Stimulated activated CD4-positive, alpha-beta T cell treated with anti-CD3 and anti-CD28 coated beads, TNF-alpha, amount 100 ng/mL, for 4 hours (primary cell): ENCODE measurements at regions not wholly inside any gene's neighbourhood (a gene's known extent, or its start where the extent isn't known, plus 50 kb on each side); places are given as distances from the start of the nearest gene placed in this dataset.
"Not testable (repeated sequence)": the region's sequence is repeated elsewhere in the genome, so short reads cannot be mapped to it uniquely, and the experiment has no call there.

ENCODE experiments used
- DNase-seq, 3 experiments: peaks; one replicate each; pipeline ENCODE4 v3.0.0-alpha.2; 2020; ENCODE audit warnings: low read depth in 3 of 3

DNA sequence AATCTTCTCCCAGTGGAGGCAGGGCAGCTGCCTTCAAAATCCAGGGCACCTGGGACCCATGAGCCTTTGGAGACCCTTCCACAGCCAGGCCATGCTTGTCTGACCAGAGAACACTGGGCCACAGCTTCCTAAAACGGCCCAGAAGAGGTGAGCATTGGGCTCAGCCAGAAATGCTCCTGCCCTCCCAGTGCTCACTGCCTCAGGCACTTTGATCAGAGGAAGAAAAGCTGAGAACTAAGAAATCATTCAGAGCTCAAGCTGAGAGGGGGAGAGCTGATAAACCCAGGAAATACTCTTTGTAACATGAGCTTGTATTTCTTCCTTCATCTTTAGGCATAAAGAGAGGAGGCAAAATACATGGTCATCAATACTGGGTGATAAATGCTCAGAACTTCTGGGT, 365.5 kb upstream of the KLHL29 start:
- DNase-seq = no peak

DNA sequence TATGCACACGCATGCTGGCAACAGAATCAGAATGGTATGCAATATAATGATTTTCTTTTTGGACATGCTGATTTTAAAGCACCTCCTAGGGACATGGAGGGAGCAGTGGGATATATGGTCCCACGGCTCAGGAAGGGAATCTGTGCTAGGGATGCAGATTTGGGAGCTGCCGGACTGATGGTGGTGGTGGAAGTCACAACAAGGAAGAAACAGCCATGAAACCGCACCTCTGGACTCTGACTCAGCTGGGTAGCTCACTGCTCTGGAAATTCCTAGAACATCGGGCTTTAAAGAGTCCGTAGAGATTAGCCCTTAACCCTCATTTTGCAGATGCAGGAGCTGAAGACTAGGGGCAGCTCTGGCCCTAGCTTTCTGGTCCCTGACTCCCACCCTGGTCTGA, 364.3 kb upstream of the KLHL29 start:
- no peak for DNase-seq

DNA sequence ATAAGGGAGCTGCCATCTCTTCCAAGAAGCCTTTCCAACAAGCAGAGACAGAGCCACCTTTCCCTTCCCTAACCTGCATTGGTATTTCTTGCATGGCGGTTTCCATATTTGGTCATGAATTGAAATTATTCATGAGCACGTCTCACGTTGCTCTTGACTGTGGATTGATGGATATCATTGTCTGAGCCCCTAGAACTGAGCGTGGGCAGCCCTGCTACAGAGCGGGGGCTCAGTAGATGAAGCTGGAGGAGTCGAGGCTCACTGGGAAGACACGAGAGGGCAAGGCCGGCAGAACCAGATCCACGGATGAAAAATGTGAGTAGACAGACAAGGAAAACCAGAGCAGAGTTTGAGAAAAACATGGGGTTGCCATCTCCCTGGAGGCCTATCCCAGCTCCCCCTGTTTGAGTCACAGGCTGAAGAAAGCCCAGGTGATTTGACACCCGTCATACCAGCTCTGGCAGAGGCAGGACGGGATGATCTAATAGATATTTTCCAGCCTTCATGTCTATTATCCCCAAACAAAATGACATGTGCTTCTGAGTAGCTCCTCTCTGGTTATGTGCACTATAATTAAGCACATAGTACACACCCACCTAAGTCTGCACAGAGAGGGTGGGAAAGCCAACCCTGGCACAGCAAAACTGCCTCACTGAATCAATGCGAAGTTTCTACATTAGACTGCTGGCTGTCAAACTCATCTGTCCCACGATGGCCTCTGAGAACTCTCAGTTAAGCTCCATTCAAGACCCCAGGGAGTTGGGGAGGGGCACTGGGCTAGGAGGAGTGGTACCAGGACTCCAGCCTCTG, 363.5 kb upstream of the KLHL29 start:
- no peak for DNase-seq

DNA sequence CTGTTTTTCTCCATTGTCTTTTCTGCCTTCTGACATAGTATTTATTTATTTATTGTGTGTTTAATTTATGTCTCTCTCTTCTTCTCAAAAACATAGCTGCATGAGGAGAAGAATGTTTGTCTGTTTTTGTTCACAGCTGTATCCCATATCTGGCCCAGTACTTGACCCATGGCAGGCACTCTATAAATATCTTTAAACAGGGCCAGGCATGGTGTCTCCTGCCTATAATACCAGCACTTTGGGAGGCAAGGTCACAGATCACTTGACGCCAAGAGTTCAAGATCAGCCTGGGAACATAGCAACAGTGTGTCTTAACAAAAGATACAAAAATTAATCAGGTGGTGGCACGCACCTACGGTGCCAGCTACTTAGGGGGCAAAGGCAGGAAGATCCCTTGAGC, 361.3 kb upstream of the KLHL29 start:
- no peak for DNase-seq

GRCh38 chr2:23026671-23027070, 358.3 kb upstream of the KLHL29 start:
- DNase-seq = no peak

DNA sequence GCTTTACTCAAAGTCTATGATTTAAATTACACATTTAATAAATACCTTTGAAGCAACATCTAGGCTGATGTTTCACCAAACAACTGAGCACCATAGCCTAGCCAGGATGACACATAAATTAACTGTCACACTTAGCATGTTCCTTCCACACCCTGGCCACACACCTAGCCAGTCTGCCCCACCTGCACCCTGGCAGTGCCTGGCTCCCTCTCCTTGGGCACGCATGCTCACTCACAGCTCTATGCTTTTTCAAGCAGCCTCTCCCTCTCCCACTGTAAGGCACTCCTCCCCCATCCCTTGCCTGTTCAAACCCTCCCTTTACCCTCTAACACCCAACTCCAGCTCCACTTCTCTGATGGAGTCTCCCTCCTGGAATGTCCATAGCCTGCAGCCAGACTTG, 357.6 kb upstream of the KLHL29 start:
- DNase-seq = no peak

- no peak for DNase-seq
These were observed 356.9 kb upstream of the KLHL29 start for GRCh38 chr2:23028106-23028505.

- no peak for DNase-seq
These were observed 355.9 kb upstream of the KLHL29 start for GRCh38 chr2:23029111-23029510.

DNA sequence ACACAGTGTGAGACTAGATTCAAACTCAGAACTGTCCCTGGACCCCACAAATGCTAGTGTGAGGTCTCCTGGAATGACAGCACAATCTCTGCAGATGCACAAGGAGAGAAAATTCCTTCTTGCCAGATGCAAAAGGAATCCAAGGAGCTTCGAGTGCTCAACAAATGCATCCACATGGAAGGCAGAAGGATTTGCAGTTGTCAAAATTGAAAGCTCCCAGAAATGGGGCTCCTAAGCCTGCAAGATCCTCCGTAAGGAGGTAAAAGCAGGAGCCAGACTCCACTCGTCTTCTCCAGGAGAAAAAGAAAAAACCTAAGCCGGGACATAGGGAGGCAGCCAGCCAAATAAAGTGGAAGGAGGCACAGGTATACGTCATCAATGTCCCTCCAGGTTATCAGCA, 355.0 kb upstream of the KLHL29 start:
- no peak for DNase-seq

DNA sequence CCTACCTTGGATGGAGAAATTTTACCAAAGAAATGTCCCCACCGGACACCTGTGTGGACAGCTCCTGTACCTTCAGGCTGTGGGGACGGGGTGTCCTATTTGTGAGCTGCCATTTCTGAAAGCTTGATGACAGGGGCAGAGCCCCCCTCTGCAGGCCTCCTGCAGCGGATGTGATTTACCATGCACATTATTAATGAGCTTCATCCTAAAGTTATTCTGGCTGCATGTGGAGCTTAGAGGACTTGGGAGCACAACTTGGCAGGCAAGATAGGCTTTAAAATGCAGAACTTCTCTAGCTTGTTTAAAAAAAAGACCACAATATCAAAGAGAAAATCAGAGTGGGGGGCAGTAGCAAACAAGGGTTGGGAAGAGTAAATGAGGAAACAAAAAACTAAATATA, 350.0 kb upstream of the KLHL29 start:
- DNase-seq = no peak

DNA sequence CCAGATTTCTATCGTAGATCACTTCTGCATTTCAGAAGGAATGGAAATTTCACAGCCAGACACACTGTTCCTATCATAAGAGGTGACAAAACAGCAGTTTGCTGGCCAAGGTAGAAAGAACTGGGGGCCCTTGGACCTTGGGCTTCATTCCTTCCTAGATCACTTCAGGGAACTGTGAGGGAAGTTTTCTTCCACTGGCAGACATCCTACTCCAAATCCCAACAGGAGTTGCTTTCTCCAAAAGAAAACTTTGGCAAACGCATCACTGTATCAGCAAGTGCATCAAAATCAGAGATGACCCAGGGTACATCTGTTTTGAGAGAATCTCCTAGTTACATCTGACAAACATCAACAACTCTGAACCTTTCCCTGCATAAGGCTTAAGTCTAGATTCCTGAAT, 348.4 kb upstream of the KLHL29 start:
- no peak for DNase-seq

DNA sequence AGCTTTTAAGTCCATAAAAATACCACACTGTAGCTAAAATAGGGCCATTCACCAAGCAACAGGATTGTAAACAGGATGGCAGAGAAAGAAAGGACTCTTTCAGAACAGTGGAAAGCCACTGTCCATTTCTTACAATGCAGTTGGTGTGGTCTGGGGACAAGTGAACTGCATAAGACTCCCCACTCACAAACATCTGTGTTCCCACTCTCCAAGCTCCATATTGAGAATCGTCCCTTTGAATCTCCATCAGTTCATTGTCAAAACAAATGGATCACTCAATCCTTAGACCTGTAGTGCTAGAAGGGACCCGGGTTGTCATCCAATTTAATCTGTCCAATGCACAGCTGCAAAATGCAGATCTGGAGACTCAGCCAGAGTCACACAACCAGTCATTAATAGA, 347.4 kb upstream of the KLHL29 start:
- no peak for DNase-seq

DNA sequence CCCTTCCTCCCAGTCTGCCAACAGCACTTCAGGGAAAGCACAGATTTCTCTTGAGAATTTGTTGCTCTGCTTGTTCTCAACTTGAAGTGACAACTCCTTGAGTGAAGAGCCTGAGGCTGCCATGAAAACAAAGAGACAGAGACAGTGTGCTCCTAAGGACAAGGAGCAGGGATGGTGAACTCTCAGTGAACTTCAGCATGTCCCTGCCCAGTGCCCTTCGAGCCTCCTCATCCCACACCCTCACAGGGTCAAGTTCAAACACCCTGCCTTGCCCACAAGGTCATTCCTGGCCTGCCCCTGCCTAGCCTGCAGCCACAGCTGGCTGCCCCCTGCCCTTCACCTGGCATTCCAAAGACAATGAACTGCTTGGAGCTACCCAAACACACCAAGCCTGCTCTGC, 343.5 kb upstream of the KLHL29 start:
- DNase-seq = no peak

GRCh38 chr2:23042216-23042906, 342.6 kb upstream of the KLHL29 start:
- DNase-seq = no peak

- DNase-seq = no peak
These were observed 334.6 kb upstream of the KLHL29 start for GRCh38 chr2:23050388-23050787.

- DNase-seq = no peak
These were observed 331.4 kb upstream of the KLHL29 start for GRCh38 chr2:23053601-23054000.

GRCh38 chr2:23055251-23055650, 329.7 kb upstream of the KLHL29 start:
- no peak for DNase-seq

DNA sequence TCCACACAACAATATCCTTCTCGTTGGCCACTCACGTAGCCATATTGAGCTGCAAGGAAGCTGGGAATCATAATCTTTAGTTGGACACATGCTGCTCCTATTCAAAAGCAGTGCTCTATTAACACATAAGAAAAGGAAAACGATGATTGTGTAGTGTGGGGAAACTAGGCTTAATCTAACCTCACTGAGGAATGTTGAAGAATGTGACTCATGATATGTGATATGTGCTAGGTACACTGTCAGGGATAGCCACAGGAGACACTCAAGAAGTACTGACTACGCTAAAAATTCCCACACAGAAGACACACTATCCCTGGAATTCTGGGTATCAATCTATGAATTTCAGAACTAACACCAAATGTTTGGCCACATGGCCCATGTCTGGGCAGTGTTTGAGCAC, 328.1 kb upstream of the KLHL29 start:
- DNase-seq = not testable (repeated sequence)

- no peak for DNase-seq
These were observed 326.5 kb upstream of the KLHL29 start for GRCh38 chr2:23058435-23058834.

DNA sequence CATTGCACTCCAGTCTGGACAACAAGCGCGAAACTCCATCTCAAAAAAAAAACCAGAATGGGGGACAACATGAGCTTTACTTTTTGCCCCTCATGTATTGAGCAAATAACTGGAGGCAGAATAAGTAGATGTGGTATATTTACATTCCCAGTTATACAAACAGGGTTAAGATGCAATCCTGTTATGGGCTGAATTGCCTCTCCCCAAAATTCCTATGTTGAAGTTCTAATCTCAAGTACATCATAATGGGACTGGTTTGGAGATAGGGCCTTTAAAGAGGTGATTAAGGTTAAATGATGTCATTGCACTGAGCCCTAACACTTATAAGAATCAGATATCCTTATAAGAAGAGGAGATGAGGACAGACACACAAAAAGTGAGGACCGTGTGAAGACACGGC, 319.8 kb upstream of the KLHL29 start:
- DNase-seq = no peak

GRCh38 chr2:23065936-23066335, 319.0 kb upstream of the KLHL29 start:
- no peak for DNase-seq

DNA sequence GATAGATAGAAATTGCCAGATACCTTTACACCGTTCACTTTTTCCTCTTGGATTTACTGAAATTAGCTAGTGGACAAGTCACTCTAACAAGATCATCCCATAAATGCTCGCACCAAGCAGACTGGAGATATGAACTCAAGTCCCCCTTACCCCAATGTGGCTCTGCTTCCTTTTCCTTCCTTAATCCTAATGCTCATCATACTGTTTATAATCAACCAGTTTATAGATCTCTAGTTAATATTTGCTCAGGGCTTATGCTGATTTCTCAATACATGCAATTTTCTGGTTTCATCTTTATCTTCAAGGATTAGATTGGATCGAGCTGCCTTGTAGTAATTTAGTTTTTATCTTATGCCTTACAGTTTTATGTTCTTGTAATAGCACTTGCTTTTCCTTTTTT, 318.3 kb upstream of the KLHL29 start:
- no peak for DNase-seq

- no peak for DNase-seq
These were observed 315.8 kb upstream of the KLHL29 start for GRCh38 chr2:23069156-23069555.

DNA sequence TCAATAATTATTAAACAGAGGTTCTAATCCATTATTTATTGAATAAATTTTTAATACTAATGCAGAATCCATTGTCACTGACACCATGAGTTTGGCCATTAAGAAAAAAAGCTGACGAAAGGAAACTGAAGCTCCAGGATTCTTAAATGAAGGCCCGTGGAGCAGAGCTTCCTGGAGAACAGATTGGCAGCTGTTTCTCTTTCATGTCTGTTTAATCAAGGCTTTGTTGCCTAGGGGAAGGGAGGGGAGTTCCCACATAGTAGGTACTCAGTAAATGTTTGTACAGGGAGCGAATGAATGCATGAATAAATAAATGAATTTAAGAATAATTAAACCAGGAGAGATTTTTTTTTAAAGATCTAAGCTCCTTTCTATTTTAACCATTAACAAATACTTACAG, 315.1 kb upstream of the KLHL29 start:
- DNase-seq = no peak
